ENCODE measurements at regions not wholly inside any gene's neighbourhood (a gene's known extent, or its start where the extent isn't known, plus 50 kb on each side); places are given as distances from the start of the nearest gene placed in this dataset.

GRCh38 chr13:75986818-75987217 is 350.7 kb downstream of the LMO7 start:
- TF ChIP-seq, protein P1, sequence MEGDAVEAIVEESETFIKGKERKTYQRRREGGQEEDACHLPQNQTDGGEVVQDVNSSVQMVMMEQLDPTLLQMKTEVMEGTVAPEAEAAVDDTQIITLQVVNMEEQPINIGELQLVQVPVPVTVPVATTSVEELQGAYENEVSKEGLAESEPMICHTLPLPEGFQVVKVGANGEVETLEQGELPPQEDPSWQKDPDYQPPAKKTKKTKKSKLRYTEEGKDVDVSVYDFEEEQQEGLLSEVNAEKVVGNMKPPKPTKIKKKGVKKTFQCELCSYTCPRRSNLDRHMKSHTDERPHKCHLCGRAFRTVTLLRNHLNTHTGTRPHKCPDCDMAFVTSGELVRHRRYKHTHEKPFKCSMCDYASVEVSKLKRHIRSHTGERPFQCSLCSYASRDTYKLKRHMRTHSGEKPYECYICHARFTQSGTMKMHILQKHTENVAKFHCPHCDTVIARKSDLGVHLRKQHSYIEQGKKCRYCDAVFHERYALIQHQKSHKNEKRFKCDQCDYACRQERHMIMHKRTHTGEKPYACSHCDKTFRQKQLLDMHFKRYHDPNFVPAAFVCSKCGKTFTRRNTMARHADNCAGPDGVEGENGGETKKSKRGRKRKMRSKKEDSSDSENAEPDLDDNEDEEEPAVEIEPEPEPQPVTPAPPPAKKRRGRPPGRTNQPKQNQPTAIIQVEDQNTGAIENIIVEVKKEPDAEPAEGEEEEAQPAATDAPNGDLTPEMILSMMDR (IDR thresholded peaks at IDR 0.05) = no peak
- TF ChIP-seq POLR2A (IDR thresholded peaks at IDR 0.05) = no peak
